ENCODE measurements at regions not wholly inside any gene's neighbourhood (a gene's known extent, or its start where the extent isn't known, plus 50 kb on each side); places are given as distances from the start of the nearest gene placed in this dataset.

DNA sequence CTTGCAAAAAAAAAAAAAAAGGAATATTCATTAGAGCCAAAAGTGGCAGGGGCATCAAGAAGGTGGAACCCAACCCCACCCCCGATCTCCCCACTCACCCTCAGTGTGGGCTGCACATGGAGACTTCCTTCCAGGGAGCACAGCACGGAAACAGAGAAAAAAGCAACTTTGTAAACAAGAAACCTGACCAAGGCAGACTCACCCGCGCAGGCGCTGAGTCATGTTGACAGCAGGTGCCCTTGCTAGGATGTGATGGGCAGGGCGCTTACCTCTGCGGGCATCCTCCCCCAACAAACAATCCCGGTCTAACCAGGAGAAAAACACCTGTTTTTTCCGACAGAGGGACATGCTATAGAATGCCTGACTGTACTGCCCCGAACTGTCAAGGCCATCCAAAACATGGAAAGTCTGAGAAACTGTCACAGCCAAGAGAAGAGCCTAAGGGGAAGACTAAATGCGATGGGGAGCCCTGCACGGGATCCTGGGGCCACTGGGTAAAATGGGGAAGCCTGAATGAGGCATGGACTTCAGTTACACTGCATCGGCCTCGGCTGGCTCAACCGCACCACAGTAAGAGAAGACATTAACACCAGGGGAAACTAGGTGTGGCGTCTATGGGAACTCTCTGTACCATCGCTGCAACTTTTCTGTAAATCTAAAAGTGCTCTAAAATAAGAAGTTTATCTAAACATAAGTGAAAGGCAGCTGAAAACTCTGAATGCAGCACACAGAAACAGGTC, 66.7 kb upstream of the GATA2 start:
- no peak for DNase-seq (ENCODE audit: extremely low read depth, low read depth)
- TF ChIP-seq, protein P1, sequence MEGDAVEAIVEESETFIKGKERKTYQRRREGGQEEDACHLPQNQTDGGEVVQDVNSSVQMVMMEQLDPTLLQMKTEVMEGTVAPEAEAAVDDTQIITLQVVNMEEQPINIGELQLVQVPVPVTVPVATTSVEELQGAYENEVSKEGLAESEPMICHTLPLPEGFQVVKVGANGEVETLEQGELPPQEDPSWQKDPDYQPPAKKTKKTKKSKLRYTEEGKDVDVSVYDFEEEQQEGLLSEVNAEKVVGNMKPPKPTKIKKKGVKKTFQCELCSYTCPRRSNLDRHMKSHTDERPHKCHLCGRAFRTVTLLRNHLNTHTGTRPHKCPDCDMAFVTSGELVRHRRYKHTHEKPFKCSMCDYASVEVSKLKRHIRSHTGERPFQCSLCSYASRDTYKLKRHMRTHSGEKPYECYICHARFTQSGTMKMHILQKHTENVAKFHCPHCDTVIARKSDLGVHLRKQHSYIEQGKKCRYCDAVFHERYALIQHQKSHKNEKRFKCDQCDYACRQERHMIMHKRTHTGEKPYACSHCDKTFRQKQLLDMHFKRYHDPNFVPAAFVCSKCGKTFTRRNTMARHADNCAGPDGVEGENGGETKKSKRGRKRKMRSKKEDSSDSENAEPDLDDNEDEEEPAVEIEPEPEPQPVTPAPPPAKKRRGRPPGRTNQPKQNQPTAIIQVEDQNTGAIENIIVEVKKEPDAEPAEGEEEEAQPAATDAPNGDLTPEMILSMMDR (IDR thresholded peaks at IDR 0.05; ENCODE audit: low read depth, low read length): no peak

DNA sequence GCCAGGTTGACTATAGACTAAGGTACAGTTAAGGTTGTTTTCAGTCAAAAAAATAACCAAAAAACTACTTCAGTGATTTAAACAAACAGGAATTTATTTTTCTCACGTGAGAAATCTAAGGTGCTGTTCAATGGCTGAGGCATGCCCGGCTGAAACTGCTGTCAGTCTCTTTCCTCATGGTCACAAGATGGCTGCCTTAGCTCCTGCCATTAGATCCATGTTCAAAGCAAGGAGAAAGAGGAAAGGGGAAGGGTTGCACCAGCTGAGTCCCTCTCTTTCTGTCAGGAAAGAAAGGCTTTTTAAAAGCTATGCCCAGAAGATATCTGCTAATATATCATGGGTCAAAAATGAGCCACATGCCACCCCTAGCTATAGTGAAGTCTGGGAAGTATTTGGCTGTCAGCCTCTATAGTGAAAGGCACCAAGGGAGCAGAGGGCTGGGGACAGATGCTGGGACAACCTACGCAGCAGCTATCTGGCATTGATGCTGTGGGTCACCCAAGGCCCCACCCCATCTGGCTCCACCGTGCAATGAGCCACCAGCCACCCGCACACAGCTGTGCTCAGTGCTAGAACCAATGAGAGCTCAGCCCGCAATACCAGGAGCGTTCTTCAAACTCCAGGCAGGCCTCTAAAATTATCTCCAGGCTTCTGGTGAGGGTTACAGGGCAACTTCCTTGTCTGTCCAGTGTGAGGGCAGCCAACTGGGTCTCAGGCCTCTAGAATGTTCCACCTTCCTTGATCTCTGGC, 64.7 kb upstream of the GATA2 start:
- no peak for DNase-seq (ENCODE audit: extremely low read depth, low read depth)
- TF ChIP-seq, protein P1 (IDR thresholded peaks at IDR 0.05; ENCODE audit: low read depth, low read length): no peak

DNA sequence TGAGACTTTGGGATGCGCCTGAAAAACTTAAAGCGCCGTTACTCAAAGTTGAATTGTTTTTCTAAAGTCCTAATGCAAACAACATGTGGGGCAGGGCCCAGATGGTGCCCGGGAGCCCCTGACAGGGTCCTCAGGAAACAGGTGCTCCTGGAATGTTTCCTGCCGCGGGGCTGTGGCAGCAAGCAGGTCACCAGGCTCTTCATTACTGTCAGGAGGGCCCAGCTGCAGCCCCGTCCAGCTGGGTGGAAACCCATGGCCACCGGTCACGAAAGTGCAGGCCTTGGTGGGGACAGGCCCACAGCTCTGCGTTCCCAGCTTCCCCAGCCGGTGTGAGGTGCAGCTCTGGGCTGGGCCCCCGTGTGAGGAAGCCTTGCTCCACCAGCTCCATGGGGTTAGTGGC, 63.9 kb upstream of the GATA2 start:
- TF ChIP-seq, protein P1 (IDR thresholded peaks at IDR 0.05; ENCODE audit: low read depth, low read length): no peak

DNA sequence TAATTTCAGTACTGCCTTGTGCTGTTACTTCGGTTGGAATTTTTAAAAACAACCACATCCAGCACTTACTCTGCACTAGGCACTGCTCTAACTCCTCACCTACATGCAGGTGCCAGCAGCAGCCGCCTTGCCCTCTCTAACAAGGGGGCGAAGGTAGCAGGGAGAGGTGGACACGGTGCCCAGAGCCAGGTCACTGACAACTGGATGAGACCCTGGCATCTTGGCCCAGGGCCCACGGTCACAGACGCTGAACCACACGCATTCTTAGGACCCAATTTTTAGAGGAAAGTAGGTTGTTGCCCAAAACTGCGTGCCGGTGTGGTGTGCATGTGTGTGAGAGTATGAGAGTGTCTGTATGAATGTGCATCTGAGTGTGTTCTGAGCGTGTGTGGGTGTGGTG, 63.4 kb upstream of the GATA2 start:
- TF ChIP-seq, protein P1 (IDR thresholded peaks at IDR 0.05; ENCODE audit: low read depth, low read length): no peak
- no peak for DNase-seq (ENCODE audit: extremely low read depth, low read depth)

More for the DNA sequence above, 63.9 kb upstream of the GATA2 start:
- no peak for DNase-seq (ENCODE audit: extremely low read depth, low read depth)

DNA sequence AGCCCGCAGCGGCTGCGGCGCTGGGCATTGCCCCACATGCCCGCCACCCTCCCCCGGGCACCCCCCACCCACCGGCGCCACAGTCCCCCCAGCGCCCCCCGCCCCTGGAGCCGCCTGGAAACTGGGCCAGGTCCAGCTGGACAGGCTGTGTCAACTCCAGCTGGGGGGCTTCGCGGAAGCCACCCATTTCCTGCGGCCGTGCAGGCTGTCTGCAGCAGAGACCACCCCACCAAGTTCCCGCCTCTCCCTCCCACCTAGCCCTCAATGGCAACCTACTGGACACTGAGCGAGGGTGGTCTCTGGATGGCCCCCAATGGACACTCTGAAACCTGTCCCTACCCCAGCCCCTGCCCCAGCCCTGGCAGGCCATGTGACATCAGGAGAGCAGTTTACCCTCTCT, 62.8 kb upstream of the GATA2 start:
- DNase-seq (ENCODE audit: extremely low read depth, low read depth): no peak
- TF ChIP-seq, protein P1 (IDR thresholded peaks at IDR 0.05; ENCODE audit: low read depth, low read length): no peak

DNA sequence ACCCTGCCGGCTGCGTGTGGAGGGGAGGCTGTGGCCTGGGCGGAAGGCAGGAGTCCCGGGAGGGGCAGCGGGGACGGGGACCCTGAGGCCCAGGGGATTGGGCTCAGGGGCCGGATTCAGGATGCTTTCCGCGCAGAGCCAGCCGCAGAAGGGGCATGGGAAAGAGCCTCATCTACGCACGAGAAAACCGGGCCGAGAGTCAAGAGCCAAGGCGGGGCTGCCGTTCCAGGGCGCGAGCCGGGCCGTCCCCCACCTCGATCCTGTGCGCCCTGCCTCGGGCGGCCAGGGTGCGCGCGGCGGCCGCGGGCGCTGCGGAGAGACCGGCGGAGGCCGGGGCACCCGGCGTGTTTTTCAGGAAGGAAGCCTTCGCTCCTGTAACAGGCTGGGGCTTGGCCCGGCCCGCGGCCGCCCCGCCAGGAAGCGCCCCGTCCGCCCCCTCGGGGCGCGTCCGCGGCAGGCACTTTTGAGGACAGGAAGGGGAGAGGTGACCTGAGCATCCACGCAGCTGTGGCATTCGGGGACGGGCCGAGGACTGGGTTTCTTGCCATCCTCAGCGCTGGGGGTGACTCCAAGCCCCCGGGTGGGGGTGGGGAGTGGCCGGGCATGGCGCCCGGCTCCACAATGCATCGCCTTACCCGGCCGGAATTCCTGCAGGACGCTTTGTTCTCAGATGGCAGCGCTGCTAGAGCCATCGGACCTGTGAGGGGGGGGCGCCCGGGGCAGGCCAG, 62.3 kb upstream of the GATA2 start:
- no peak for DNase-seq (ENCODE audit: extremely low read depth, low read depth)
- TF ChIP-seq, protein P1 (IDR thresholded peaks at IDR 0.05; ENCODE audit: low read depth, low read length): no peak
